Ovary (tissue), 7 donors: ENCODE measurements at regions not wholly inside any gene's neighbourhood (a gene's known extent, or its start where the extent isn't known, plus 50 kb on each side); places are given as distances from the start of the nearest gene placed in this dataset.

Experiments
- DNase-seq, 5 donors: peaks; one replicate each; pipeline ENCODE4 v3.0.0-alpha.2; 2019 to 2020
- H3K27ac ChIP-seq, 2 donors: fragments of 200-600 bp; one replicate each; pipeline versions ENCODE4 v1.5.1 to v1.8.0; 2019 to 2022
- H3K27me3 ChIP-seq: fragments of 200-600 bp; one replicate; pipeline ENCODE4 v1.8.0; 2022
- H3K36me3 ChIP-seq: fragments of 200-600 bp; sonication (generic); one replicate; pipeline ENCODE4 v1.5.1; 2019
- H3K4me1 ChIP-seq: one replicate; pipeline ENCODE4 v1.8.1; 2013; ENCODE audit warnings: mild to moderate bottlenecking, moderate library complexity; ENCODE audit not compliant: insufficient read depth
- H3K4me3 ChIP-seq: fragments of 200-600 bp; sonication (generic); one replicate; pipeline ENCODE4 v1.5.1; 2017
- H3K9me3 ChIP-seq, 2 donors: fragments of 200-600 bp in 1 of 2; sonication (generic) in 1 of 2; one replicate each; pipeline versions ENCODE4 v1.5.1 to v1.8.1; 2013 to 2019; ENCODE audit warnings: mild to moderate bottlenecking in 1 of 2, moderate library complexity in 1 of 2
- CTCF ChIP-seq, 3 donors: fragments of 450-650 bp in 2 of 3; fragments of 200-600 bp in 1 of 3; IDR thresholded peaks; one replicate each; pipeline versions ENCODE4 v1.5.1 to v1.8.0; 2016 to 2022; ENCODE audit warnings: antibody characterized with exemption in 3 of 3, mild to moderate bottlenecking in 1 of 3
- EP300 ChIP-seq: sonication (generic); formaldehyde crosslinking; IDR thresholded peaks from one replicate; pipeline ENCODE4 v1.6.1; 2017; ENCODE audit warnings: antibody characterized with exemption
- POLR2A ChIP-seq: fragments of 450-650 bp; IDR thresholded peaks from one replicate; pipeline ENCODE4 v1.6.1; 2017; ENCODE audit warnings: antibody characterized with exemption, mild to moderate bottlenecking, moderate library complexity
- WGBS, 3 donors: extraction: QIAGEN DNeasy Blood & Tissue Kit in 1 of 3; methylation state at CpG; one replicate each; pipeline versions ENCODE4 v1.1.5 to v1.1.7; 2013 to 2017; 5-methylcytosine and 5-hydroxymethylcytosine counted together
- intact Hi-C, 4 donors: fragments of 100-400 bp; cut with DNase I; formaldehyde crosslinking; loops; one replicate each; pipeline versions ENCODE4 v1.11.0 to v1.15.1; 2022 to 2023
- donor health status: DM: no; HTN: no; CAD: no; lungs with moderate emphysema.
- donor health status: DM: no; HTN: no; CAD: no.
- donor health status: Bipolar disorder and iron deficiency.
- donor health status: DM: no; HTN: no; CAD: no.
- donor health status: DM: yes; HTN: yes; CAD: no.

GRCh38 chr4:11895766-11896165 lies 467.1 kb upstream of the HS3ST1 start:
- Histone ChIP-seq H3K27ac (no peak overlapping the region), H3K36me3 (no peaks in the 10 kb centered on the region), H3K4me3 (no peak overlapping the region), H3K9me3 (peaks cover 0 to 4% of the 10 kb centered on the region in 2 donors), H3K4me1 (no peaks in the 10 kb centered on the region), H3K27me3 (no peaks in the 10 kb centered on the region)
- TF ChIP-seq EP300 (no peak), POLR2A (no peak), CTCF (IDR thresholded peaks at IDR 0.05) (no peak)
- DNase-seq = no peak
- intact Hi-C loops = no loop called here
- 78 to 95% (median 92%) methylated on average over 1 of the region's 1 CpG for WGBS, 3 donors

GRCh38 chr4:11894977-11895376 lies 466.3 kb upstream of the HS3ST1 start:
- intact Hi-C loops = no loop called here
- H3K4me3 ChIP-seq = no peak overlapping the region
- WGBS, 3 donors = 82 to 85% (median 83%) methylated on average over 2 of the region's 2 CpGs

GRCh38 chr4:11894221-11894620 lies 465.5 kb upstream of the HS3ST1 start:
- no peak for TF ChIP-seq POLR2A
- Histone ChIP-seq H3K4me3 (no peak overlapping the region), H3K9me3 (peaks cover 0 to 4% of the 10 kb centered on the region in 2 donors), H3K27ac (no peak overlapping the region), H3K4me1 (no peaks in the 10 kb centered on the region), H3K36me3 (no peaks in the 10 kb centered on the region), H3K27me3 (no peaks in the 10 kb centered on the region)
- DNase-seq = no peak
- intact Hi-C loops = no loop called here
- WGBS, 3 donors = 54 to 56% (median 54%) methylated on average over 3 of the region's 3 CpGs

More at GRCh38 chr4:11894977-11895376, 466.3 kb upstream of the HS3ST1 start:
- H3K27ac ChIP-seq = no peak overlapping the region
- no peak for DNase-seq
- H3K9me3 ChIP-seq = peaks cover 0 to 4% of the 10 kb centered on the region in 2 donors
- H3K36me3 ChIP-seq = no peaks in the 10 kb centered on the region
- TF ChIP-seq POLR2A (no peak), EP300 (no peak), CTCF (IDR thresholded peaks at IDR 0.05) (no peak)
- H3K27me3 ChIP-seq = no peaks in the 10 kb centered on the region
- H3K4me1 ChIP-seq = no peaks in the 10 kb centered on the region

GRCh38 chr4:11889099-11889498 lies 460.4 kb upstream of the HS3ST1 start:
- no peak for TF ChIP-seq CTCF (IDR thresholded peaks at IDR 0.05)
- no peak for TF ChIP-seq POLR2A
- no peak for TF ChIP-seq EP300
- no peak for DNase-seq
- intact Hi-C loops = no loop called here
- H3K27me3 ChIP-seq = no peaks in the 10 kb centered on the region
- H3K9me3 ChIP-seq = no peaks in the 10 kb centered on the region
- 88 to 89% (median 88%) methylated on average over 2 of the region's 2 CpGs for WGBS, 3 donors
- no peaks in the 10 kb centered on the region for H3K4me1 ChIP-seq
- H3K36me3 ChIP-seq = no peaks in the 10 kb centered on the region
- H3K27ac ChIP-seq = no peak overlapping the region
- H3K4me3 ChIP-seq = no peak overlapping the region

GRCh38 chr4:11881947-11882346 lies 453.3 kb upstream of the HS3ST1 start:
- Histone ChIP-seq H3K9me3 (no peaks in the 10 kb centered on the region), H3K36me3 (no peaks in the 10 kb centered on the region), H3K4me1 (no peaks in the 10 kb centered on the region), H3K27ac (no peak overlapping the region), H3K4me3 (no peak overlapping the region), H3K27me3 (no peaks in the 10 kb centered on the region)
- no peak for DNase-seq
- TF ChIP-seq EP300 = no peak
- TF ChIP-seq POLR2A = no peak
- TF ChIP-seq CTCF (IDR thresholded peaks at IDR 0.05) = no peak
- intact Hi-C loops = no loop called here
